ENCODE measurements at regions not wholly inside any gene's neighbourhood (a gene's known extent, or its start where the extent isn't known, plus 50 kb on each side); places are given as distances from the start of the nearest gene placed in this dataset.

DNA sequence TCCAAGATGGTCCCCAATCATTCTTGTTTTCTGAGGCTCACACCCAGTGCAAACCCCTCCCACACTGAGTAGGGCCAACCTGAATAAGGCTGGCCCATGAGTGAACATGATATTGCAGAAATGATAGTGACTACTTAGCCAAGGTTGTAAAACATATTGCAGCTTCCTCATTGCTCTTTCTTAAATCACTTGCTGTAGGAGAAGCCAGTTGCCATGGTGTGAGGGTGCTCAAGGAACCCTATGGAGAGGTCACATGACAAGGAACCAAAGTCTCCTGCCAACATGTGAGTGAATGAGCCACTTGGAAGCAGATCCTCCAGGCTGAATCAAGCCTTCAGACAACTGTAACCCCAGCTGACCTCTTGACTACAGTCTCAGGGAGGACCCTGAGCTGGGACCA, 191.4 kb downstream of the RGS9 start:
- Histone ChIP-seq H3K27ac (no peak overlapping the region), H3K4me1 (no peaks in the 10 kb centered on the region), H3K27me3 (no peaks in the 10 kb centered on the region), H3K36me3 (no peaks in the 10 kb centered on the region), H3K9me3 (no peaks in the 10 kb centered on the region), H3K4me3 (no peak overlapping the region)
- no peak for DNase-seq (ENCODE audit: extremely low spot score in 2 of 2)
- intact Hi-C loops (cut with DNase I) = no loop called here
- TF ChIP-seq, protein P1, sequence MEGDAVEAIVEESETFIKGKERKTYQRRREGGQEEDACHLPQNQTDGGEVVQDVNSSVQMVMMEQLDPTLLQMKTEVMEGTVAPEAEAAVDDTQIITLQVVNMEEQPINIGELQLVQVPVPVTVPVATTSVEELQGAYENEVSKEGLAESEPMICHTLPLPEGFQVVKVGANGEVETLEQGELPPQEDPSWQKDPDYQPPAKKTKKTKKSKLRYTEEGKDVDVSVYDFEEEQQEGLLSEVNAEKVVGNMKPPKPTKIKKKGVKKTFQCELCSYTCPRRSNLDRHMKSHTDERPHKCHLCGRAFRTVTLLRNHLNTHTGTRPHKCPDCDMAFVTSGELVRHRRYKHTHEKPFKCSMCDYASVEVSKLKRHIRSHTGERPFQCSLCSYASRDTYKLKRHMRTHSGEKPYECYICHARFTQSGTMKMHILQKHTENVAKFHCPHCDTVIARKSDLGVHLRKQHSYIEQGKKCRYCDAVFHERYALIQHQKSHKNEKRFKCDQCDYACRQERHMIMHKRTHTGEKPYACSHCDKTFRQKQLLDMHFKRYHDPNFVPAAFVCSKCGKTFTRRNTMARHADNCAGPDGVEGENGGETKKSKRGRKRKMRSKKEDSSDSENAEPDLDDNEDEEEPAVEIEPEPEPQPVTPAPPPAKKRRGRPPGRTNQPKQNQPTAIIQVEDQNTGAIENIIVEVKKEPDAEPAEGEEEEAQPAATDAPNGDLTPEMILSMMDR (IDR thresholded peaks at IDR 0.05) = no peak
- TF ChIP-seq POLR2A (IDR thresholded peaks at IDR 0.05) (no peak), POLR2AphosphoS5 (IDR thresholded peaks at IDR 0.05; ENCODE audit: insufficient read depth in 1 of 2, low read depth in 1 of 2) (no peak)

DNA sequence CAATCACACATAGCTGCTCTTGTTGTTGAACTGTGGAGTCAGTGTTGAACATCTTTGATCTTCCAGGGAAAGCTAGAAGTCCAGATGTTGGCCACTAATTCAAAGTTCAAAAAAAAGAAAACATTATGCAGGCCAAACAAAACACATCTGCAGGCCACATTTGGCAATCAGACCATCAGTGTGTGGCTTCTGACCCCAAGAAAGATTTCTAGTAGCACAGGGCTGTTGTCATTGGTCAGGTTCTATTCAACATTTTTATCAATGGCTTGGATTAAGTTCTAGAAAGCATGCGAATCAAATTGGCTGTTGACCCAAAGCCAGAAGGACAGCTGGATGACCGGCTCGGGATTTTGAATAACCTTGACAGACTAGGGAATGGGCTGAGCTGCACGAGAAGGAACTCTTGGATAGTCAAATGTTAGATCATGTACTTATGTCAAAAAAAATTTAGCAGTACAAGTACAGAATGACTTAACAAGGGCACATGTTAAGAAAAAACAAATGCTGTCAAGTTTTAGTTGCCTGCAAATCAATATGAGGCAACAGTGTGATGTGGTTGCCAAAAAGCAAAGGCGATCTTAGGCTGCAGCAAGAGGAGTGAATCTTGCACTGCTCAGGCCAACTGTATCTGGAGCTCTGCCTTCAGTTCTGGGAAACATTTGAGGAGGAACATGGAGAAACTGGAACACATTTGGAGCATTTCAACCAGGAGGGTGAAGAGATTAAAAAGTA, 187.6 kb downstream of the RGS9 start:
- no peaks in the 10 kb centered on the region for H3K27me3 ChIP-seq
- TF ChIP-seq POLR2AphosphoS5 (IDR thresholded peaks at IDR 0.05; ENCODE audit: insufficient read depth in 1 of 2, low read depth in 1 of 2) (no peak), POLR2A (IDR thresholded peaks at IDR 0.05) (no peak)
- TF ChIP-seq, protein P1 (IDR thresholded peaks at IDR 0.05) = no peak
- no peaks in the 10 kb centered on the region for H3K36me3 ChIP-seq
- no peak for DNase-seq (ENCODE audit: extremely low spot score in 2 of 2)
- H3K27ac ChIP-seq = no peak overlapping the region
- intact Hi-C loops (cut with DNase I) = no loop called here
- no peaks in the 10 kb centered on the region for H3K9me3 ChIP-seq
- no peaks in the 10 kb centered on the region for H3K4me1 ChIP-seq
- no peak overlapping the region for H3K4me3 ChIP-seq

DNA sequence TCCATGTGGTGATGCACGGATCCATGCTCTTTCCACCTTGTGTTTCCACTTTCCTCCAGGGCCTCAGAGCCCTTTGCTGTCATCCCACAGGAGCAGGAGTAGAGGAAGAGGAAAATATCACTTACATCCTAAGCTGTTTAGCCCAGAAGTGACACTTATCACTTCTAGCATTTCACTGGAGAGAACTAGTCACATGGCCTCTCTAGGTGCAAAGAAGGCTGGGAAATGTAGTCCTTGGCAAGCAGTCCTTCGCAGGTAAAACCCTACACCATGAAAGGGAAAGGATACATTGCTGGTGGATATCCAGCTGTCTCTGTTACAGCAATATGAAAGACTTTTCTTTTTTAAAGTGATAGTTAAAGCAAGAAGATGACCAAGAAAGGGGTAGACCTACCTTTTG, 185.9 kb downstream of the RGS9 start:
- H3K36me3 ChIP-seq = no peaks in the 10 kb centered on the region
- H3K4me1 ChIP-seq = no peaks in the 10 kb centered on the region
- no peak for DNase-seq (ENCODE audit: extremely low spot score in 2 of 2)
- TF ChIP-seq, protein P1 (IDR thresholded peaks at IDR 0.05) = no peak
- no peak for TF ChIP-seq POLR2A (IDR thresholded peaks at IDR 0.05)
- no peak for TF ChIP-seq POLR2AphosphoS5 (IDR thresholded peaks at IDR 0.05; ENCODE audit: insufficient read depth in 1 of 2, low read depth in 1 of 2)
- H3K27me3 ChIP-seq = no peaks in the 10 kb centered on the region
- intact Hi-C loops (cut with DNase I) = no loop called here
- H3K4me3 ChIP-seq = no peak overlapping the region
- no peak overlapping the region for H3K27ac ChIP-seq
- H3K9me3 ChIP-seq = no peaks in the 10 kb centered on the region

DNA sequence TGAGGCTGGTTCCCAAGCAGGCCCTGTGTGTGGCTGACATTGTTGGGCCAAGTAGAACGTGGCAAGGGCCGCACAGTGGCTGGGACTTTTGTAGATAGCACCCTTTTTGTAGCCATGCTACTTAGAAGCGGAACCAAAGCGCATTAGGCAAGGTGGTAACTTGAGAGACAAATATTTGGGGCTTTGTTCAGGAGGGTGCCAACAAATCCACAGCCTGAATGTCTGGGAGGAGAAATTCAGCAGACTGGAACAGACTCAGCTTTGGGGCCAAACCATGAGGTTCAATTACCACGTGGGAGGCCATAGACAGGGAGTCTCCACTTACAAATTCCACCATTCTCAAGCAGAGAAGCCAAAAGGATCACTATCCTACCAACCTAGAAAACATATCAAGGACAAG, 183.7 kb downstream of the RGS9 start:
- H3K4me3 ChIP-seq = no peak overlapping the region
- no peaks in the 10 kb centered on the region for H3K36me3 ChIP-seq
- no peaks in the 10 kb centered on the region for H3K4me1 ChIP-seq
- no peak for DNase-seq (ENCODE audit: extremely low spot score in 2 of 2)
- no peaks in the 10 kb centered on the region for H3K9me3 ChIP-seq
- TF ChIP-seq, protein P1 (IDR thresholded peaks at IDR 0.05) = no peak
- TF ChIP-seq POLR2AphosphoS5 (IDR thresholded peaks at IDR 0.05; ENCODE audit: insufficient read depth in 1 of 2, low read depth in 1 of 2) = no peak
- TF ChIP-seq POLR2A (IDR thresholded peaks at IDR 0.05) = no peak
- no peaks in the 10 kb centered on the region for H3K27me3 ChIP-seq
- no peak overlapping the region for H3K27ac ChIP-seq
- intact Hi-C loops (cut with DNase I) = no loop called here

DNA sequence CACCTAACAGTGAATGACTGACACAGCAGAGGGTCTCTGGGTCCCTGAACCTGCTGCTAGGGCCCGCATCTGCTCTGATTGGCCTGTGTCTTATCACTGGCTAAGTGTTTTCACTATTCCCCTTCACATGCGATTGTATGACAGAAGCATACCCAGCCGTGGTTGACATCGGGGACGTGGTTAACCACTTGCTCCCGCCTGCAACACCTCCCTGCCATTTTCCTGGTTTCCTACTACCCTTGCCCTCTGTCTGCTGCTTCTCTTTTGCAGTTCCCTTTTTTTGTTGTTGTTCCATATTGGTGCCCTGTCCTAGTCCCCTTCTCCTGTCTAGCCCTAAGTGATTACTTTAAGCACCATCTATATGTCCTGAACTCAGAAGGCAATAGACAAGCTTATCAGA, 177.0 kb downstream of the RGS9 start:
- DNase-seq (ENCODE audit: extremely low spot score in 2 of 2) = no peak
- no peak for TF ChIP-seq POLR2AphosphoS5 (IDR thresholded peaks at IDR 0.05; ENCODE audit: insufficient read depth in 1 of 2, low read depth in 1 of 2)
- TF ChIP-seq, protein P1 (IDR thresholded peaks at IDR 0.05) = no peak
- no peak for TF ChIP-seq POLR2A (IDR thresholded peaks at IDR 0.05)
- no peak overlapping the region for H3K27ac ChIP-seq
- intact Hi-C loops (cut with DNase I) = no loop called here
- H3K4me3 ChIP-seq = no peak overlapping the region
- H3K9me3 ChIP-seq = no peaks in the 10 kb centered on the region
- H3K36me3 ChIP-seq = no peaks in the 10 kb centered on the region
- no peaks in the 10 kb centered on the region for H3K4me1 ChIP-seq
- H3K27me3 ChIP-seq = no peaks in the 10 kb centered on the region

Measured in vagina (tissue), 2 donors.